ENCODE measurements at regions not wholly inside any gene's neighbourhood (a gene's known extent, or its start where the extent isn't known, plus 50 kb on each side); places are given as distances from the start of the nearest gene placed in this dataset.

- Histone ChIP-seq H3K27me3 (ENCODE audit: insufficient read depth, low read depth, low read length) (no peaks in the 10 kb centered on the region), H3K79me2 (replicated peaks; ENCODE audit: insufficient read depth, low read length) (no peaks in the 10 kb centered on the region), H3K9me3 (ENCODE audit: low read length) (no peaks in the 10 kb centered on the region), H3K36me3 (ENCODE audit: insufficient read depth, low read length) (no peaks in the 10 kb centered on the region), H2AFZ (ENCODE audit: low read depth, low read length) (no peak overlapping the region), H3K4me3 (ENCODE audit: low read length) (no peak overlapping the region), H3F3A (ENCODE audit: insufficient read depth, low read length, poor library complexity, severe bottlenecking) (no peaks in the 10 kb centered on the region), H3K9me2 (ENCODE audit: insufficient read depth, low read length) (no peaks in the 10 kb centered on the region), H4K20me1 (ENCODE audit: insufficient read depth) (no peaks in the 10 kb centered on the region), H3K4me2 (ENCODE audit: low read length) (no peak overlapping the region), H3K27ac (ENCODE audit: low read length) (no peak overlapping the region), H3K9ac (ENCODE audit: low read length) (no peak overlapping the region)
- TF ChIP-seq MXI1 (conservative IDR thresholded peaks at IDR 0.05; ENCODE audit: poor library complexity, severe bottlenecking) (no peak), POLR2AphosphoS5 (IDR thresholded peaks at IDR 0.05) (no peak), RAD21 (conservative IDR thresholded peaks at IDR 0.05) (no peak), REST (IDR thresholded peaks at IDR 0.05; ENCODE audit: borderline replicate concordance) (no peak), EP300 (conservative IDR thresholded peaks at IDR 0.05; ENCODE audit: poor library complexity, severe bottlenecking) (no peak), TAF1 (IDR thresholded peaks at IDR 0.05; ENCODE audit: low read depth) (no peak), SMC3 (conservative IDR thresholded peaks at IDR 0.05; ENCODE audit: poor library complexity) (no peak), EZH2 (IDR thresholded peaks at IDR 0.05; ENCODE audit: borderline replicate concordance, insufficient read depth, low read length, poor library complexity, severe bottlenecking) (no peak), CTCF (IDR thresholded peaks at IDR 0.05; ENCODE audit: poor library complexity, severe bottlenecking) (no peak)
Measured at GRCh38 chr2:133952420-133952819, 301.5 kb upstream of the MGAT5 start.

- no peaks in the 10 kb centered on the region for H3F3A ChIP-seq (ENCODE audit: insufficient read depth, low read length, poor library complexity, severe bottlenecking)
- TF ChIP-seq RAD21 (conservative IDR thresholded peaks at IDR 0.05) (no peak), REST (IDR thresholded peaks at IDR 0.05; ENCODE audit: borderline replicate concordance) (no peak)
- no peak overlapping the region for H2AFZ ChIP-seq (ENCODE audit: low read depth, low read length)
Measured at GRCh38 chr2:133952896-133953295, 301.0 kb upstream of the MGAT5 start.

More at GRCh38 chr2:133952896-133953295, 301.0 kb upstream of the MGAT5 start:
- Histone ChIP-seq H3K9me2 (ENCODE audit: insufficient read depth, low read length) (no peaks in the 10 kb centered on the region), H3K36me3 (ENCODE audit: insufficient read depth, low read length) (no peaks in the 10 kb centered on the region), H3K27me3 (ENCODE audit: insufficient read depth, low read depth, low read length) (no peaks in the 10 kb centered on the region), H3K9ac (ENCODE audit: low read length) (no peak overlapping the region), H3K4me2 (ENCODE audit: low read length) (no peak overlapping the region), H3K27ac (ENCODE audit: low read length) (no peak overlapping the region), H3K9me3 (ENCODE audit: low read length) (no peaks in the 10 kb centered on the region), H3K79me2 (replicated peaks; ENCODE audit: insufficient read depth, low read length) (no peaks in the 10 kb centered on the region), H4K20me1 (ENCODE audit: insufficient read depth) (no peaks in the 10 kb centered on the region), H3K4me3 (ENCODE audit: low read length) (no peak overlapping the region)
